ENCODE measurements at regions not wholly inside any gene's neighbourhood (a gene's known extent, or its start where the extent isn't known, plus 50 kb on each side); places are given as distances from the start of the nearest gene placed in this dataset.

DNA sequence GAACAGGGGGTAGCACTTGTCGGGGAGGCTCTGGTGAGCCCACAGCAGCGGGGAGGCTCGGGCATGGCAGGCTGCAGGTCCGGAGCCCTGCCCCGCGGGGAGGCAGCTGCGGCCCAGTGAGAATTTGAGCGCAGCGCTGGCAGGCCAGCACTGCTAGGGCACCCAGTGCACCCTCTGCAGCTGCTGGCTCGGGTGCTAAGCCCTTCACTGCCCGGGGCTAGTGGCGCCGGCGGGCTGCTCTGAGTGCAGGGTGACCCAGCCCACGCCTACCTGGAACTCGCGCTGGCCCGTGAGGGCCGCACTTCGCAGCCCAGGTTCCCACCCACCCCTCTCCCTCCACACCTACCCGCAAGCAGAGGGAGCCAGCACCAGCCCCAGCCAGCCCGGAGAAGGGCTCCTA, 151.0 kb downstream of the NXNL2 start:
- in situ Hi-C loops (cut with MboI), result no loop called here
- no peaks in the 10 kb centered on the region for H3K4me1 ChIP-seq (ENCODE audit: control insufficient read depth, insufficient read depth, low read length)
- BruUV-seq (replicated peaks), result no TSS peak
- POLR2A ChIA-PET, result interaction anchor here (0.6 kb wide), 1 partner anchor 53 kb away, joined by 3 read pairs; no protein-coding TSS in a partner anchor
- no peak for ATAC-seq
- no peak overlapping the region for H3K9ac ChIP-seq (ENCODE audit: control insufficient read depth, insufficient read depth, low read length)
- FAIRE-seq, result no peak
- H4K20me1 ChIP-seq (ENCODE audit: control insufficient read depth, insufficient read depth), result no peaks in the 10 kb centered on the region
- no peaks in the 10 kb centered on the region for H3K36me3 ChIP-seq (ENCODE audit: control insufficient read depth in 2 of 2, insufficient read depth in 2 of 2, low read length in 1 of 2)
- TF ChIP-seq EED (IDR thresholded peaks at IDR 0.05; ENCODE audit: low read depth) (no peak), E2F4 (IDR thresholded peaks at IDR 0.05; ENCODE audit: low read depth, low read length) (no peak), CHD2 (IDR thresholded peaks at IDR 0.05; ENCODE audit: borderline replicate concordance, low read depth, low read length) (no peak), SMC3 (IDR thresholded peaks at IDR 0.05; ENCODE audit: borderline replicate concordance, low read length) (no peak), STAT1 (conservative IDR thresholded peaks at IDR 0.05) (no peak), PKNOX1 (IDR thresholded peaks at IDR 0.05) (no peak), NR2F1 (conservative IDR thresholded peaks at IDR 0.05) (no peak), POLR2AphosphoS2 (IDR thresholded peaks at IDR 0.05; ENCODE audit: low read depth, low read length) (no peak), RAD51 (IDR thresholded peaks at IDR 0.05) (no peak), RUNX3 (IDR thresholded peaks at IDR 0.05; ENCODE audit: low read length) (no peak), CBX3 (IDR thresholded peaks at IDR 0.05; ENCODE audit: borderline replicate concordance, low read depth) (no peak), ZNF24 (IDR thresholded peaks at IDR 0.05) (no peak), RBBP5 (conservative IDR thresholded peaks at IDR 0.05) (no peak), TAF1 (IDR thresholded peaks at IDR 0.05; ENCODE audit: borderline replicate concordance, low read depth, low read length) (no peak), WRNIP1 (IDR thresholded peaks at IDR 0.05; ENCODE audit: borderline replicate concordance, low read depth, low read length) (no peak)
- TF ChIP-seq, protein P1, sequence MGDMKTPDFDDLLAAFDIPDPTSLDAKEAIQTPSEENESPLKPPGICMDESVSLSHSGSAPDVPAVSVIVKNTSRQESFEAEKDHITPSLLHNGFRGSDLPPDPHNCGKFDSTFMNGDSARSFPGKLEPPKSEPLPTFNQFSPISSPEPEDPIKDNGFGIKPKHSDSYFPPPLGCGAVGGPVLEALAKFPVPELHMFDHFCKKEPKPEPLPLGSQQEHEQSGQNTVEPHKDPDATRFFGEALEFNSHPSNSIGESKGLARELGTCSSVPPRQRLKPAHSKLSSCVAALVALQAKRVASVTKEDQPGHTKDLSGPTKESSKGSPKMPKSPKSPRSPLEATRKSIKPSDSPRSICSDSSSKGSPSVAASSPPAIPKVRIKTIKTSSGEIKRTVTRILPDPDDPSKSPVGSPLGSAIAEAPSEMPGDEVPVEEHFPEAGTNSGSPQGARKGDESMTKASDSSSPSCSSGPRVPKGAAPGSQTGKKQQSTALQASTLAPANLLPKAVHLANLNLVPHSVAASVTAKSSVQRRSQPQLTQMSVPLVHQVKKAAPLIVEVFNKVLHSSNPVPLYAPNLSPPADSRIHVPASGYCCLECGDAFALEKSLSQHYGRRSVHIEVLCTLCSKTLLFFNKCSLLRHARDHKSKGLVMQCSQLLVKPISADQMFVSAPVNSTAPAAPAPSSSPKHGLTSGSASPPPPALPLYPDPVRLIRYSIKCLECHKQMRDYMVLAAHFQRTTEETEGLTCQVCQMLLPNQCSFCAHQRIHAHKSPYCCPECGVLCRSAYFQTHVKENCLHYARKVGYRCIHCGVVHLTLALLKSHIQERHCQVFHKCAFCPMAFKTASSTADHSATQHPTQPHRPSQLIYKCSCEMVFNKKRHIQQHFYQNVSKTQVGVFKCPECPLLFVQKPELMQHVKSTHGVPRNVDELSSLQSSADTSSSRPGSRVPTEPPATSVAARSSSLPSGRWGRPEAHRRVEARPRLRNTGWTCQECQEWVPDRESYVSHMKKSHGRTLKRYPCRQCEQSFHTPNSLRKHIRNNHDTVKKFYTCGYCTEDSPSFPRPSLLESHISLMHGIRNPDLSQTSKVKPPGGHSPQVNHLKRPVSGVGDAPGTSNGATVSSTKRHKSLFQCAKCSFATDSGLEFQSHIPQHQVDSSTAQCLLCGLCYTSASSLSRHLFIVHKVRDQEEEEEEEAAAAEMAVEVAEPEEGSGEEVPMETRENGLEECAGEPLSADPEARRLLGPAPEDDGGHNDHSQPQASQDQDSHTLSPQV (IDR thresholded peaks at IDR 0.05), result no peak
- TF ChIP-seq, protein P2, sequence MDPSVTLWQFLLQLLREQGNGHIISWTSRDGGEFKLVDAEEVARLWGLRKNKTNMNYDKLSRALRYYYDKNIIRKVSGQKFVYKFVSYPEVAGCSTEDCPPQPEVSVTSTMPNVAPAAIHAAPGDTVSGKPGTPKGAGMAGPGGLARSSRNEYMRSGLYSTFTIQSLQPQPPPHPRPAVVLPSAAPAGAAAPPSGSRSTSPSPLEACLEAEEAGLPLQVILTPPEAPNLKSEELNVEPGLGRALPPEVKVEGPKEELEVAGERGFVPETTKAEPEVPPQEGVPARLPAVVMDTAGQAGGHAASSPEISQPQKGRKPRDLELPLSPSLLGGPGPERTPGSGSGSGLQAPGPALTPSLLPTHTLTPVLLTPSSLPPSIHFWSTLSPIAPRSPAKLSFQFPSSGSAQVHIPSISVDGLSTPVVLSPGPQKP (IDR thresholded peaks at IDR 0.05; ENCODE audit: low read depth, low read length), result no peak
- H3K79me2 ChIP-seq (ENCODE audit: control insufficient read depth, insufficient read depth, low read length), result no peaks in the 10 kb centered on the region
- DNase-seq (ENCODE audit: low read depth, low spot score), result no peak
- SMC1A ChIA-PET (ENCODE audit: uncharacterized antibody, unreplicated experiment), result no interaction called here
- RAD21 ChIA-PET (ENCODE audit: unreplicated experiment), result no interaction called here
- H3K9me3 ChIP-seq (replicated peaks; ENCODE audit: control insufficient read depth, insufficient read depth, low read length), result no peaks in the 10 kb centered on the region
- no peaks in the 10 kb centered on the region for H3K27me3 ChIP-seq (replicated peaks in 1 of 2; ENCODE audit: control insufficient read depth in 2 of 2, insufficient read depth in 2 of 2, low read length in 1 of 2)
- H3K27ac ChIP-seq (ENCODE audit: control insufficient read depth, insufficient read depth), result no peak overlapping the region
- no peak overlapping the region for H3K4me3 ChIP-seq
- no peak overlapping the region for H2AFZ ChIP-seq (ENCODE audit: control insufficient read depth, low read depth, low read length)
- no peak overlapping the region for H3K4me2 ChIP-seq (ENCODE audit: control insufficient read depth, insufficient read depth)
- intact Hi-C loops (cut with micrococcal nuclease; ENCODE audit: unreplicated experiment), result no loop called here
- 71% methylated on average over 15 of the region's 22 CpGs for WGBS (ENCODE audit: insufficient coverage, insufficient replicate concordance, low lambda C conversion rate, missing lambda C conversion rate)
- CTCF ChIA-PET, result no interaction called here
